Ovary (tissue), 7 donors: ENCODE measurements at regions not wholly inside any gene's neighbourhood (a gene's known extent, or its start where the extent isn't known, plus 50 kb on each side); places are given as distances from the start of the nearest gene placed in this dataset.

Experiments used
- DNase-seq, 5 donors: peaks; one replicate each; pipeline ENCODE4 v3.0.0-alpha.2; 2019 to 2020
- H3K27ac ChIP-seq, 2 donors: fragments of 200-600 bp; one replicate each; pipeline versions ENCODE4 v1.5.1 to v1.8.0; 2019 to 2022
- H3K27me3 ChIP-seq: fragments of 200-600 bp; one replicate; pipeline ENCODE4 v1.8.0; 2022
- H3K36me3 ChIP-seq: fragments of 200-600 bp; sonication (generic); one replicate; pipeline ENCODE4 v1.5.1; 2019
- H3K4me1 ChIP-seq: one replicate; pipeline ENCODE4 v1.8.1; 2013; ENCODE audit warnings: mild to moderate bottlenecking, moderate library complexity; ENCODE audit not compliant: insufficient read depth
- H3K4me3 ChIP-seq: fragments of 200-600 bp; sonication (generic); one replicate; pipeline ENCODE4 v1.5.1; 2017
- H3K9me3 ChIP-seq, 2 donors: fragments of 200-600 bp in 1 of 2; sonication (generic) in 1 of 2; one replicate each; pipeline versions ENCODE4 v1.5.1 to v1.8.1; 2013 to 2019; ENCODE audit warnings: mild to moderate bottlenecking in 1 of 2, moderate library complexity in 1 of 2
- EP300 ChIP-seq: sonication (generic); formaldehyde crosslinking; IDR thresholded peaks from one replicate; pipeline ENCODE4 v1.6.1; 2017; ENCODE audit warnings: antibody characterized with exemption
- POLR2A ChIP-seq: fragments of 450-650 bp; IDR thresholded peaks from one replicate; pipeline ENCODE4 v1.6.1; 2017; ENCODE audit warnings: antibody characterized with exemption, mild to moderate bottlenecking, moderate library complexity
- WGBS, 3 donors: extraction: QIAGEN DNeasy Blood & Tissue Kit in 1 of 3; methylation state at CpG; one replicate each; pipeline versions ENCODE4 v1.1.5 to v1.1.7; 2013 to 2017; 5-methylcytosine and 5-hydroxymethylcytosine counted together
- intact Hi-C, 4 donors: fragments of 100-400 bp; cut with DNase I; formaldehyde crosslinking; loops; one replicate each; pipeline versions ENCODE4 v1.11.0 to v1.15.1; 2022 to 2023
- TF ChIP-seq, protein P1 (sequence below), 3 donors: fragments of 450-650 bp in 2 of 3; fragments of 200-600 bp in 1 of 3; IDR thresholded peaks; one replicate each; pipeline versions ENCODE4 v1.5.1 to v1.8.0; 2016 to 2022; ENCODE audit warnings: antibody characterized with exemption in 3 of 3, mild to moderate bottlenecking in 1 of 3
- donor health status: DM: no; HTN: no; CAD: no; lungs with moderate emphysema.
- donor health status: DM: no; HTN: no; CAD: no.
- donor health status: Bipolar disorder and iron deficiency.
- donor health status: DM: no; HTN: no; CAD: no.
- donor health status: DM: yes; HTN: yes; CAD: no.

DNA sequence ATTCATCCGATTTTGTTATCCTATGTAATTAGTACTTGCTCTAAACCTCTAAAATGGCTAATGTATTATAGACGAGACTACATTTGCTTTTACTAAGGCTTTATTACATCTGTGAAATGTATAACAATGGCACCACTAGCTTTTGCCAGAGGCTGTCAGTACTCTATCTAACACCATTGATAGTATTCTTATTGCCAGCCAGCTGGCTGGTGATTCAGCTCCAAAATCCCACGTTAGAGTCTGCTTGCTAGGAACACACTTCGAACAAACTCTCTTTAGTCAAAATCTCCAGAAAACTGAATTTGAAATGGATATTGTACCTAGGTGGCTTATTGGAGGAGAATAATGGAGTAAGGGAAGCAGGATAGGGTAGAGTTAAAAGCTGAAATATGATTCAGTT is 839.2 kb downstream of the SLC6A15 start:
- Histone ChIP-seq H3K27ac (no peak overlapping the region), H3K27me3 (no peaks in the 10 kb centered on the region), H3K9me3 (no peaks in the 10 kb centered on the region), H3K36me3 (no peaks in the 10 kb centered on the region), H3K4me1 (no peaks in the 10 kb centered on the region), H3K4me3 (no peak overlapping the region)
- intact Hi-C loops, result no loop called here
- WGBS, 3 donors, result 64 to 71% (median 70%) methylated on average over 4 of the region's 4 CpGs
- DNase-seq, result no peak
- no peak for TF ChIP-seq EP300
- TF ChIP-seq, protein P1, sequence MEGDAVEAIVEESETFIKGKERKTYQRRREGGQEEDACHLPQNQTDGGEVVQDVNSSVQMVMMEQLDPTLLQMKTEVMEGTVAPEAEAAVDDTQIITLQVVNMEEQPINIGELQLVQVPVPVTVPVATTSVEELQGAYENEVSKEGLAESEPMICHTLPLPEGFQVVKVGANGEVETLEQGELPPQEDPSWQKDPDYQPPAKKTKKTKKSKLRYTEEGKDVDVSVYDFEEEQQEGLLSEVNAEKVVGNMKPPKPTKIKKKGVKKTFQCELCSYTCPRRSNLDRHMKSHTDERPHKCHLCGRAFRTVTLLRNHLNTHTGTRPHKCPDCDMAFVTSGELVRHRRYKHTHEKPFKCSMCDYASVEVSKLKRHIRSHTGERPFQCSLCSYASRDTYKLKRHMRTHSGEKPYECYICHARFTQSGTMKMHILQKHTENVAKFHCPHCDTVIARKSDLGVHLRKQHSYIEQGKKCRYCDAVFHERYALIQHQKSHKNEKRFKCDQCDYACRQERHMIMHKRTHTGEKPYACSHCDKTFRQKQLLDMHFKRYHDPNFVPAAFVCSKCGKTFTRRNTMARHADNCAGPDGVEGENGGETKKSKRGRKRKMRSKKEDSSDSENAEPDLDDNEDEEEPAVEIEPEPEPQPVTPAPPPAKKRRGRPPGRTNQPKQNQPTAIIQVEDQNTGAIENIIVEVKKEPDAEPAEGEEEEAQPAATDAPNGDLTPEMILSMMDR (IDR thresholded peaks at IDR 0.05), result no peak

DNA sequence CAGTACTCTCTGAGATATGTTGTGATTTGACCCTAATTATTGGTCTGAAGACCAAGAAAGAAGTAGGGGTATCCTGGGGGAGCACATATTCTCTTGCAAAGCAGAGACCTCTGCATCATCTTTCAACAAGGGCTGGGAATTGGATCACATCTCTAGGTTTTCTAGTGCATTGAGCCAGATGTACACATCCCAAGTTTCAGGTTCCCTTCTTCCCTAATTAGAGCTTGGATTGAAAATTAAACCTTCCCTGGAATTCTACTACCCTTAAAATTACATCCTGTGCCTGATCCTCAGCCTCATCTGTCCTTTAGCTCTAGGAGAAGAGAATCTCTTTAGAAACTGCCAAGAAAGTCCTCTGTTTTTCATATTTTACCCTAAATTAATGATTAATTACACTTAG is 839.6 kb downstream of the SLC6A15 start:
- no peak for DNase-seq
- Histone ChIP-seq H3K9me3 (no peaks in the 10 kb centered on the region), H3K36me3 (no peaks in the 10 kb centered on the region), H3K4me3 (no peak overlapping the region), H3K27me3 (no peaks in the 10 kb centered on the region), H3K4me1 (no peaks in the 10 kb centered on the region), H3K27ac (no peak overlapping the region)
- intact Hi-C loops, result no loop called here
- TF ChIP-seq, protein P1 (IDR thresholded peaks at IDR 0.05), result no peak
- TF ChIP-seq POLR2A (no peak), EP300 (no peak)

DNA sequence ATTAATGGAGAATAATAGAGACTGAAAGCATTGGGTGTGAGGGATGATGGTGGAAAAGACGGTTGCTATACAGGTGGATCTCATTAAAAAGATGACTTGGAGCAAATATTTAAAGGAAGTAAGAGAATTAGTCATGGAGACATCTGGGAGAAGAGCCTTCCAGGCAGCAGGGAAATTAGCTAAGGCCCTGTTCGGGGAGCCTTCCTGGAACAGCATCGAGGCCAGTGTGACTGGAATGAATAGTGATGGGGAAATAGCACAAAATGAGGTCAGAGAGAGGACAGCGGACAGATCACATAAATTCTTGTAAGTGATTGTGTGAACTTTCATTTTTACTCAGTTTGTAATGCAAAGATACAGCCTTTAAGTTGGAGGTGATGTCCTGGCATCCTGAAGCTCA is 842.3 kb downstream of the SLC6A15 start:
- DNase-seq, result no peak
- WGBS, 3 donors, result 60 to 80% (median 77%) methylated on average over 4 of the region's 4 CpGs
- TF ChIP-seq POLR2A (no peak), EP300 (no peak)
- TF ChIP-seq, protein P1 (IDR thresholded peaks at IDR 0.05), result no peak
- no peaks in the 10 kb centered on the region for H3K27me3 ChIP-seq
- no peaks in the 10 kb centered on the region for H3K4me1 ChIP-seq
- H3K27ac ChIP-seq, result no peak overlapping the region
- no peaks in the 10 kb centered on the region for H3K9me3 ChIP-seq
- intact Hi-C loops, result no loop called here
- H3K36me3 ChIP-seq, result no peaks in the 10 kb centered on the region
- H3K4me3 ChIP-seq, result no peak overlapping the region

DNA sequence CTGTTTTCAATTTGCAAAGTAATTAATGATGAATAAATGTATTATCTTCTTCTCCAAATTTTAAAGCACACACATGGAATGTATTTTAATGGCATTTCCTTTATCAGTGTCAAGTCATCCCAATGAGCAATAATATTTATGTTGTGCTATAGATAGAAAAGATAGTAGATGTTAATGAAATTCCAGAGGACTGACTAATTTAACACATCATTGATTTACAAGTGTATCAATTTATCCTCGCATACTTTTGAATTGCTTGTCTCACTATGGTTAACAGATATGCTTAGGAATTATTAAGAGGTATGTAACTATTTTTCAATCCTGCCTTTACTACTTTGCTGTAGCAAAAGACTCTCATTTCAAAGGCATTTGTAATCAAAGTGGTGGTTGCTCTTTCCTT is 842.9 kb downstream of the SLC6A15 start:
- H3K27ac ChIP-seq, result no peak overlapping the region
- H3K9me3 ChIP-seq, result no peaks in the 10 kb centered on the region
- no peak for TF ChIP-seq POLR2A
- no peak for TF ChIP-seq EP300
- TF ChIP-seq, protein P1 (IDR thresholded peaks at IDR 0.05), result no peak
- WGBS, 3 donors, result 24 to 40% (median 26%) methylated on average over 1 of the region's 1 CpG
- intact Hi-C loops, result no loop called here
- H3K4me3 ChIP-seq, result no peak overlapping the region
- DNase-seq, result no peak
- H3K4me1 ChIP-seq, result no peaks in the 10 kb centered on the region
- H3K27me3 ChIP-seq, result no peaks in the 10 kb centered on the region
- H3K36me3 ChIP-seq, result no peaks in the 10 kb centered on the region

DNA sequence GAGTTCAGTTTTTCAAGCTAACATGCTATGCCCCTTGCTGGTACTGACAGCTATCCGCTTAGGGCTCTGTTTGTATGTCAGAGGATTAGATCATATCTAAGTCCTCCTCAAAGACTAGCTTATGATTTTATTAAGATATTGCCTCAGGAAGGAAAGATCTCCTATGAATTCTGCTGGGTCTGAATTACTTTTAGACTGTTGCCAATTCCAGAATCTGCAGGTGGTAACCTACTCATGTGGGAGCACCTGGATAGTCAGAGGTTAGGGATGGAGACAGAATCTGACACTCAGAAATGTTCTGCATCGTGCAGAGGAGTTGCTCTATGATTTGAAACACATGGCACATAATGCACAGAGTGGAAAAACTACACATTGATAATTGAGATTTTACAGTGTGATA is 843.4 kb downstream of the SLC6A15 start:
- H3K27ac ChIP-seq, result no peak overlapping the region
- TF ChIP-seq POLR2A, result no peak
- TF ChIP-seq, protein P1 (IDR thresholded peaks at IDR 0.05), result no peak
- TF ChIP-seq EP300, result no peak
- H3K4me1 ChIP-seq, result no peaks in the 10 kb centered on the region
- intact Hi-C loops, result no loop called here
- H3K9me3 ChIP-seq, result no peaks in the 10 kb centered on the region
- H3K27me3 ChIP-seq, result no peaks in the 10 kb centered on the region
- 40 to 41% (median 40%) methylated on average over 2 of the region's 2 CpGs for WGBS, 3 donors
- H3K36me3 ChIP-seq, result no peaks in the 10 kb centered on the region
- no peak for DNase-seq
- no peak overlapping the region for H3K4me3 ChIP-seq
